Mesendoderm (in vitro differentiated cells): ENCODE measurements at regions not wholly inside any gene's neighbourhood (a gene's known extent, or its start where the extent isn't known, plus 50 kb on each side); places are given as distances from the start of the nearest gene placed in this dataset.
"Not testable (repeated sequence)": the region's sequence is repeated elsewhere in the genome, so short reads cannot be mapped to it uniquely, and the experiment has no call there.

Source experiments
- DNase-seq: peaks from one replicate; pipeline ENCODE4 v3.0.0; 2013
- H2AK5ac ChIP-seq: 2 replicates; pipeline ENCODE4 v1.6.1; 2013; ENCODE audit warnings: low read length, inconsistent platforms
- H2BK120ac ChIP-seq: 2 replicates; pipeline ENCODE4 v1.6.1; 2013; ENCODE audit warnings: low read depth, mild to moderate bottlenecking, low read length, moderate library complexity, mixed read lengths
- H2BK15ac ChIP-seq: replicated peaks from 2 replicates; pipeline ENCODE4 v1.6.1; 2013; ENCODE audit warnings: low read depth, mild to moderate bottlenecking, moderate library complexity
- H2BK5ac ChIP-seq: 2 replicates; pipeline ENCODE4 v1.6.1; 2013; ENCODE audit warnings: low read length, inconsistent platforms
- H3K18ac ChIP-seq: 2 replicates; pipeline ENCODE4 v1.6.1; 2013; ENCODE audit warnings: mild to moderate bottlenecking, low read length, mixed read lengths
- H3K23ac ChIP-seq: one replicate; pipeline ENCODE4 v1.6.1; 2013; ENCODE audit warnings: low read length
- H3K27ac ChIP-seq: 2 replicates; pipeline ENCODE4 v1.5.1; 2013; ENCODE audit warnings: low read depth, mild to moderate bottlenecking, inconsistent platforms, low read length, moderate library complexity
- H3K27me3 ChIP-seq: 2 replicates; pipeline ENCODE4 v1.6.1; 2013; ENCODE audit warnings: low read length, control low read depth, mild to moderate bottlenecking, inconsistent platforms; ENCODE audit not compliant: insufficient read depth, poor library complexity
- H3K36me3 ChIP-seq: 2 replicates; pipeline ENCODE4 v1.6.1; 2013; ENCODE audit warnings: low read length, inconsistent platforms; ENCODE audit not compliant: control insufficient read depth, insufficient read depth
- H3K4ac ChIP-seq: one replicate; pipeline ENCODE4 v1.6.1; 2013; ENCODE audit warnings: low read depth, mild to moderate bottlenecking, low read length, moderate library complexity
- H3K4me1 ChIP-seq: 2 replicates; pipeline ENCODE4 v1.6.1; 2013; ENCODE audit warnings: low read depth, low read length, inconsistent platforms; ENCODE audit not compliant: control insufficient read depth
- H3K4me2 ChIP-seq: 2 replicates; pipeline ENCODE4 v1.6.1; 2013; ENCODE audit warnings: low read length
- H3K4me3 ChIP-seq: 2 replicates; pipeline ENCODE4 v1.5.1; 2013; ENCODE audit warnings: mild to moderate bottlenecking, low read length
- H3K56ac ChIP-seq: one replicate; pipeline ENCODE4 v1.6.1; 2013; ENCODE audit warnings: low read length
- H3K79me1 ChIP-seq: 2 replicates; pipeline ENCODE4 v1.6.1; 2013; ENCODE audit warnings: low read length, inconsistent platforms
- H3K79me2 ChIP-seq: 2 replicates; pipeline ENCODE4 v1.6.1; 2013; ENCODE audit warnings: mild to moderate bottlenecking, low read length; ENCODE audit not compliant: control insufficient read depth, insufficient read depth
- H3K9ac ChIP-seq: 2 replicates; pipeline ENCODE4 v1.6.1; 2013; ENCODE audit warnings: low read length, inconsistent platforms
- H4K5ac ChIP-seq: one replicate; pipeline ENCODE4 v1.6.1; 2013; ENCODE audit warnings: low read length
- H4K8ac ChIP-seq: one replicate; pipeline ENCODE4 v1.6.1; 2013; ENCODE audit warnings: low read depth, mild to moderate bottlenecking, control low read depth, low read length, moderate library complexity
- WGBS: extraction: QIAGEN DNeasy Blood & Tissue Kit; methylation state at CpG from one replicate; pipeline ENCODE4 v1.1.7; 2013; ENCODE audit warnings: low lambda C conversion rate, missing lambda C conversion rate; ENCODE audit not compliant: insufficient coverage; ENCODE audit errors: extremely low coverage; 5-methylcytosine and 5-hydroxymethylcytosine counted together

GRCh38 chr5:114727358-114727757 is 365.5 kb downstream of the KCNN2 start:
- no peak overlapping the region for H4K8ac ChIP-seq
- WGBS: no CpG with 5 or more reads among the region's 3 CpGs
- no peak overlapping the region for H3K56ac ChIP-seq

GRCh38 chr5:114726131-114726530 is 364.3 kb downstream of the KCNN2 start:
- no peak overlapping the region for H2BK5ac ChIP-seq
- no peak overlapping the region for H3K56ac ChIP-seq
- H4K8ac ChIP-seq: no peak overlapping the region
- H3K36me3 ChIP-seq: no peaks in the 10 kb centered on the region
- H3K4me1 ChIP-seq: no peaks in the 10 kb centered on the region
- no peak overlapping the region for H3K9ac ChIP-seq
- no peaks in the 10 kb centered on the region for H3K27me3 ChIP-seq
- H3K79me1 ChIP-seq: no peaks in the 10 kb centered on the region
- DNase-seq: no peak
- no peak overlapping the region for H3K4me3 ChIP-seq
- no peaks in the 10 kb centered on the region for H3K79me2 ChIP-seq
- H3K4ac ChIP-seq: no peak overlapping the region
- no peak overlapping the region for H3K4me2 ChIP-seq
- WGBS: no CpG with 5 or more reads among the region's 2 CpGs
- no peak overlapping the region for H2BK15ac ChIP-seq
- H3K18ac ChIP-seq: no peak overlapping the region
- no peak overlapping the region for H3K23ac ChIP-seq
- no peak overlapping the region for H3K27ac ChIP-seq
- H2AK5ac ChIP-seq: no peak overlapping the region
- no peak overlapping the region for H2BK120ac ChIP-seq
- no peak overlapping the region for H4K5ac ChIP-seq

More at GRCh38 chr5:114727358-114727757, 365.5 kb downstream of the KCNN2 start:
- Histone ChIP-seq H3K79me2 (no peaks in the 10 kb centered on the region), H3K36me3 (no peaks in the 10 kb centered on the region), H3K4me2 (no peak overlapping the region), H2BK15ac (no peak overlapping the region), H2BK120ac (no peak overlapping the region), H3K4ac (no peak overlapping the region), H3K18ac (no peak overlapping the region), H2AK5ac (no peak overlapping the region), H3K23ac (no peak overlapping the region), H3K79me1 (no peaks in the 10 kb centered on the region), H3K9ac (no peak overlapping the region), H3K27ac (no peak overlapping the region), H3K4me1 (no peaks in the 10 kb centered on the region), H4K5ac (no peak overlapping the region), H2BK5ac (no peak overlapping the region), H3K27me3 (no peaks in the 10 kb centered on the region), H3K4me3 (no peak overlapping the region)
- DNase-seq: no peak

- Histone ChIP-seq H3K4me3 (no peak overlapping the region), H3K23ac (no peak overlapping the region), H3K27me3 (no peaks in the 10 kb centered on the region), H4K5ac (no peak overlapping the region), H4K8ac (no peak overlapping the region), H3K9ac (no peak overlapping the region), H2BK15ac (no peak overlapping the region), H3K4ac (no peak overlapping the region), H3K18ac (no peak overlapping the region), H3K4me1 (no peaks in the 10 kb centered on the region), H3K79me1 (no peaks in the 10 kb centered on the region), H3K56ac (no peak overlapping the region), H2BK120ac (no peak overlapping the region), H3K27ac (no peak overlapping the region), H2AK5ac (no peak overlapping the region), H3K79me2 (no peaks in the 10 kb centered on the region), H3K4me2 (no peak overlapping the region), H3K36me3 (no peaks in the 10 kb centered on the region), H2BK5ac (no peak overlapping the region)
- DNase-seq: no peak
Observed at GRCh38 chr5:114719268-114719667, 357.4 kb downstream of the KCNN2 start.

GRCh38 chr5:114716955-114717354 is 355.1 kb downstream of the KCNN2 start:
- Histone ChIP-seq H2BK120ac (no peak overlapping the region), H3K18ac (no peak overlapping the region), H3K36me3 (no peaks in the 10 kb centered on the region), H4K5ac (no peak overlapping the region), H3K79me1 (no peaks in the 10 kb centered on the region), H2BK15ac (no peak overlapping the region), H3K4me2 (no peak overlapping the region), H3K27ac (no peak overlapping the region), H3K4me3 (no peak overlapping the region), H3K9ac (no peak overlapping the region), H3K4me1 (no peaks in the 10 kb centered on the region), H3K4ac (no peak overlapping the region), H2AK5ac (no peak overlapping the region), H4K8ac (no peak overlapping the region), H3K23ac (no peak overlapping the region), H3K79me2 (no peaks in the 10 kb centered on the region), H3K27me3 (no peaks in the 10 kb centered on the region), H2BK5ac (no peak overlapping the region), H3K56ac (no peak overlapping the region)
- no CpG with 5 or more reads among the region's 1 CpG for WGBS
- DNase-seq: no peak

GRCh38 chr5:114704225-114704893 is 342.5 kb downstream of the KCNN2 start:
- WGBS: no CpG with 5 or more reads among the region's 31 CpGs
- not testable (repeated sequence) for H2BK120ac ChIP-seq, H4K5ac ChIP-seq, H3K4ac ChIP-seq, H3K27me3 ChIP-seq, H3K23ac ChIP-seq, DNase-seq, H3K36me3 ChIP-seq, H2AK5ac ChIP-seq, H3K4me1 ChIP-seq, H4K8ac ChIP-seq, H3K9ac ChIP-seq, H2BK15ac ChIP-seq, H3K4me2 ChIP-seq, H2BK5ac ChIP-seq, H3K4me3 ChIP-seq, H3K79me1 ChIP-seq, H3K27ac ChIP-seq, H3K18ac ChIP-seq, H3K79me2 ChIP-seq, H3K56ac ChIP-seq

- Histone ChIP-seq H3K36me3 (no peaks in the 10 kb centered on the region), H3K9ac (no peak overlapping the region), H2BK120ac (no peak overlapping the region), H3K79me1 (no peaks in the 10 kb centered on the region), H3K27ac (no peak overlapping the region), H2AK5ac (no peak overlapping the region), H2BK5ac (no peak overlapping the region), H4K5ac (no peak overlapping the region), H3K23ac (no peak overlapping the region), H3K4ac (no peak overlapping the region), H3K27me3 (no peaks in the 10 kb centered on the region), H4K8ac (no peak overlapping the region), H3K56ac (no peak overlapping the region), H3K79me2 (no peaks in the 10 kb centered on the region), H3K4me2 (no peak overlapping the region), H2BK15ac (no peak overlapping the region), H3K18ac (no peak overlapping the region), H3K4me1 (no peaks in the 10 kb centered on the region), H3K4me3 (no peak overlapping the region)
- no peak for DNase-seq
- no CpG with 5 or more reads among the region's 1 CpG for WGBS
Observed at GRCh38 chr5:114702731-114703130, 340.9 kb downstream of the KCNN2 start.
